GM03348 (cell line): ENCODE measurements at regions not wholly inside any gene's neighbourhood (a gene's known extent, or its start where the extent isn't known, plus 50 kb on each side); places are given as distances from the start of the nearest gene placed in this dataset.
"Not testable (repeated sequence)": the region's sequence is repeated elsewhere in the genome, so short reads cannot be mapped to it uniquely, and the experiment has no call there.

ENCODE experiments used
- DNase-seq: peaks from one replicate; pipeline ENCODE4 v3.0.0; 2012; ENCODE audit warnings: low spot score

- no peak for DNase-seq
Observed at GRCh38 chr2:131584380-131584779, 56.7 kb downstream of the CCDC74A start.

- DNase-seq, result no peak
Observed at GRCh38 chr2:131584940-131585339, 57.3 kb downstream of the CCDC74A start.

- no peak for DNase-seq
Observed at GRCh38 chr2:131588152-131588873, 60.6 kb downstream of the CCDC74A start.

- not testable (repeated sequence) for DNase-seq
Observed at GRCh38 chr2:131589126-131589525, 61.4 kb downstream of the CCDC74A start.

- DNase-seq, result no peak
Observed at GRCh38 chr2:131590366-131590765, 62.7 kb downstream of the CCDC74A start.

GRCh38 chr2:131590896-131591295, 63.2 kb downstream of the CCDC74A start:
- no peak for DNase-seq

- DNase-seq, result not testable (repeated sequence)
Observed at GRCh38 chr2:131596561-131596960, 68.9 kb downstream of the CCDC74A start.

- DNase-seq, result not testable (repeated sequence)
Observed at GRCh38 chr2:131602444-131602843, 74.8 kb downstream of the CCDC74A start.

- DNase-seq, result not testable (repeated sequence)
Observed at GRCh38 chr2:131604652-131605051, 77.0 kb downstream of the CCDC74A start.

GRCh38 chr2:131606366-131606765, 78.7 kb downstream of the CCDC74A start:
- not testable (repeated sequence) for DNase-seq

- not testable (repeated sequence) for DNase-seq
Observed at GRCh38 chr2:131607056-131607455, 79.4 kb downstream of the CCDC74A start.

GRCh38 chr2:131614539-131614938, 86.9 kb downstream of the CCDC74A start:
- not testable (repeated sequence) for DNase-seq

- not testable (repeated sequence) for DNase-seq
Observed at GRCh38 chr2:131618320-131618719, 90.6 kb downstream of the CCDC74A start.

GRCh38 chr2:131622874-131623273, 95.2 kb downstream of the CCDC74A start:
- DNase-seq, result not testable (repeated sequence)

GRCh38 chr2:131626011-131626410, 98.3 kb downstream of the CCDC74A start:
- DNase-seq, result not testable (repeated sequence)

- DNase-seq, result not testable (repeated sequence)
Observed at GRCh38 chr2:131626565-131626964, 98.9 kb downstream of the CCDC74A start.

GRCh38 chr2:131627777-131628176, 100.1 kb downstream of the CCDC74A start:
- DNase-seq, result not testable (repeated sequence)

- DNase-seq, result not testable (repeated sequence)
Observed at GRCh38 chr2:131631648-131632047, 104.0 kb downstream of the CCDC74A start.

- not testable (repeated sequence) for DNase-seq
Observed at GRCh38 chr2:131633405-131633804, 105.7 kb downstream of the CCDC74A start.

- DNase-seq, result not testable (repeated sequence)
Observed at GRCh38 chr2:131633827-131634695, 106.4 kb downstream of the CCDC74A start.

GRCh38 chr2:131635611-131636010, 107.9 kb downstream of the CCDC74A start:
- no peak for DNase-seq

- not testable (repeated sequence) for DNase-seq
Observed at GRCh38 chr2:131636704-131637308, 109.1 kb downstream of the CCDC74A start.
